Motor neuron (in vitro differentiated cells): ENCODE measurements at regions not wholly inside any gene's neighbourhood (a gene's known extent, or its start where the extent isn't known, plus 50 kb on each side); places are given as distances from the start of the nearest gene placed in this dataset.

Experiments used
- ATAC-seq, 8 experiments: fragments of 200-7000 bp; cut with Tn5 transposase; replicated peaks in 6 of 8; 2 replicates each; pipeline ENCODE4 v1.8.0; 2021; ENCODE audit warnings: mild to moderate bottlenecking in 8 of 8, moderate library complexity in 8 of 8
- H3K27ac ChIP-seq, 2 donors: fragments of 250-450 bp; sonication (Bioruptor Pico); 2 replicates each; pipeline ENCODE4 v1.9.0; 2021; ENCODE audit warnings: antibody characterized with exemption in 2 of 2, mild to moderate bottlenecking in 2 of 2, moderate library complexity in 1 of 2
- H3K4me1 ChIP-seq, 2 donors: fragments of 250-450 bp; sonication (Bioruptor Pico); replicated peaks in 1 of 2; 2 replicates each; pipeline ENCODE4 v1.6.1; 2021; ENCODE audit warnings: antibody characterized with exemption in 2 of 2, mild to moderate bottlenecking in 2 of 2, moderate library complexity in 1 of 2
- H3K4me3 ChIP-seq, 5 donors: fragments of 250-450 bp; sonication (Bioruptor Pico); 2 replicates each; pipeline ENCODE4 v1.9.0; 2021; ENCODE audit warnings: antibody characterized with exemption in 5 of 5, mild to moderate bottlenecking in 5 of 5, moderate library complexity in 4 of 5
- WGBS, 10 experiments: fragments of 450-650 bp; shearing (Covaris generic); methylation state at CpG; one replicate each; pipeline ENCODE4 v1.0.0; 2022; 5-methylcytosine and 5-hydroxymethylcytosine counted together
- in situ Hi-C, 9 experiments: fragments of 400-800 bp; cut with MboI; loops; one replicate each; pipeline ENCODE4 v1.15.0; 2021; ENCODE audit warnings: low sequenced_read_pairs in 9 of 9, low pct_unique_long_range_greater_than_20kb in 2 of 9; ENCODE audit not compliant: unreplicated experiment in 9 of 9

- no peak overlapping the region for H3K27ac ChIP-seq
- H3K4me3 ChIP-seq = no peak overlapping the region
- peaks cover 0 to 26% of the 10 kb centered on the region in 2 donors for H3K4me1 ChIP-seq
- 50 to 100% (median 88%) methylated on average over 1 of the region's 1 CpG; no CpG with 5 or more reads in 5 of the 10 experiments for WGBS, 10 experiments
- in situ Hi-C loops = loop anchor here in 1 of 9 experiments (25.0 kb wide), 1 partner anchor 670 kb away; the partner anchor contains the start of gene RND3
- no peak for ATAC-seq
These were observed 229.4 kb upstream of the MMADHC start for GRCh38 chr2:149816756-149817551.

GRCh38 chr2:149815941-149816340 lies 228.4 kb upstream of the MMADHC start:
- no peak for ATAC-seq
- in situ Hi-C loops = loop anchor here in 1 of 9 experiments (25.0 kb wide), 1 partner anchor 671 kb away; the partner anchor contains the start of gene RND3
- no peak overlapping the region for H3K27ac ChIP-seq
- WGBS, 10 experiments = 55 to 90% (median 80%) methylated on average over 1 of the region's 1 CpG; no CpG with 5 or more reads in 3 of the 10 experiments
- no peak overlapping the region for H3K4me3 ChIP-seq
- peaks cover 0 to 26% of the 10 kb centered on the region in 2 donors for H3K4me1 ChIP-seq

- ATAC-seq = peak in 5 of 8 experiments; percentile 50 to 76 (median 61)
- in situ Hi-C loops = loop anchor here in 1 of 9 experiments (25.0 kb wide), 1 partner anchor 672 kb away; the partner anchor contains the start of gene RND3
- WGBS, 10 experiments = 10 to 100% (median 60%) methylated on average over 1 to 3 of the region's 3 CpGs; no CpG with 5 or more reads in 1 of the 10 experiments
- no peak overlapping the region for H3K27ac ChIP-seq
- peaks cover 0 to 26% of the 10 kb centered on the region in 2 donors for H3K4me1 ChIP-seq
- no peak overlapping the region for H3K4me3 ChIP-seq
These were observed 227.3 kb upstream of the MMADHC start for GRCh38 chr2:149814901-149815300.

DNA sequence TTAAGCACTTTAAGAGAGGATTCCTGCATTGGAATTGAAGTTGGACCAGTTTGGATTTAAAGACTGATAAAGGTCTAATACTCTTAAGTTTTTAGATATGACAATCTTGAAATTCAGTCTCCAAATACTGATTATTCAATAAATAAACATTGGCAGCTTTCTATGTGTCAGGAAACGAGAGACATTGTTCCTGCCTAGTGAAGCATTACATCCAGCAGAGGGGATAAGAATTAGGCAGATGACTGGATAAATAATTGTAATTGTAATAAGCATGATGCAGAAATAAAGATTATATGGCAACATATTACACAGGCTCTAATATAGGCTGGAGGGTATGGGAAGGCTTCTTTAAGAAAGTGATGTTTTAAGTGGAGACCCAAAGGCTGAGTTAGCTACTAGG lies 226.5 kb upstream of the MMADHC start:
- Histone ChIP-seq H3K4me3 (no peak overlapping the region), H3K4me1 (peaks cover 0 to 26% of the 10 kb centered on the region in 2 donors), H3K27ac (no peak overlapping the region)
- 33 to 100% (median 89%) methylated on average over 1 of the region's 1 CpG; no CpG with 5 or more reads in 2 of the 10 experiments for whole genome bisulfite sequencing, 10 experiments
- in situ Hi-C loops = loop anchor here in 1 of 9 experiments (25.0 kb wide), 1 partner anchor 673 kb away; the partner anchor contains the start of gene RND3
- ATAC-seq = no peak

GRCh38 chr2:149808556-149808955 lies 221.0 kb upstream of the MMADHC start:
- peaks cover 4 to 22% of the 10 kb centered on the region in 2 donors for H3K4me1 ChIP-seq
- in situ Hi-C loops = loop anchor here in 1 of 9 experiments (25.0 kb wide), 1 partner anchor 679 kb away; the partner anchor contains the start of gene RND3
- WGBS, 10 experiments = 0 to 100% (median 81%) methylated on average over 1 to 2 of the region's 2 CpGs; no CpG with 5 or more reads in 2 of the 10 experiments
- H3K27ac ChIP-seq = no peak overlapping the region
- no peak overlapping the region for H3K4me3 ChIP-seq
- no peak for ATAC-seq

DNA sequence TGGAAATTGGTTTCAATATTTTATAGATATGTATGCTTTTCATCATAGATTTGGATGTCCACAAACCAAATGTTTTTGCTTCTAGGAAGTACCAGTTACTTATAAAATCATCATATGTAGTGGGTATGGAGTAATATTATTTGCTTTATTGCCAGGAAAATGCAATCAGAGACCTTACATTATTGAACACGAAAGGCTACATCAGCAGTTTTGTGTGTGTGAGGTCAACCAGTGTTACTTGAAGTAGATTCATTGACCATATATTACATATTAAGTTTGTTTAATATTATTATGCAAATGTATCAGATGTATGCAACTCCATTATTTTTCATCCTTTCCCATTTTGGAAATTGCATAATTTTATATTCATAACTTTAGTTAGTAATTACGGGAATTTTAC lies 219.1 kb upstream of the MMADHC start:
- no peak for ATAC-seq
- in situ Hi-C loops = loop anchor here in 1 of 9 experiments (25.0 kb wide), 1 partner anchor 681 kb away; the partner anchor contains the start of gene RND3
- WGBS, 10 experiments = 83 to 100% (median 100%) methylated on average over 1 to 2 of the region's 2 CpGs; no CpG with 5 or more reads in 1 of the 10 experiments

DNA sequence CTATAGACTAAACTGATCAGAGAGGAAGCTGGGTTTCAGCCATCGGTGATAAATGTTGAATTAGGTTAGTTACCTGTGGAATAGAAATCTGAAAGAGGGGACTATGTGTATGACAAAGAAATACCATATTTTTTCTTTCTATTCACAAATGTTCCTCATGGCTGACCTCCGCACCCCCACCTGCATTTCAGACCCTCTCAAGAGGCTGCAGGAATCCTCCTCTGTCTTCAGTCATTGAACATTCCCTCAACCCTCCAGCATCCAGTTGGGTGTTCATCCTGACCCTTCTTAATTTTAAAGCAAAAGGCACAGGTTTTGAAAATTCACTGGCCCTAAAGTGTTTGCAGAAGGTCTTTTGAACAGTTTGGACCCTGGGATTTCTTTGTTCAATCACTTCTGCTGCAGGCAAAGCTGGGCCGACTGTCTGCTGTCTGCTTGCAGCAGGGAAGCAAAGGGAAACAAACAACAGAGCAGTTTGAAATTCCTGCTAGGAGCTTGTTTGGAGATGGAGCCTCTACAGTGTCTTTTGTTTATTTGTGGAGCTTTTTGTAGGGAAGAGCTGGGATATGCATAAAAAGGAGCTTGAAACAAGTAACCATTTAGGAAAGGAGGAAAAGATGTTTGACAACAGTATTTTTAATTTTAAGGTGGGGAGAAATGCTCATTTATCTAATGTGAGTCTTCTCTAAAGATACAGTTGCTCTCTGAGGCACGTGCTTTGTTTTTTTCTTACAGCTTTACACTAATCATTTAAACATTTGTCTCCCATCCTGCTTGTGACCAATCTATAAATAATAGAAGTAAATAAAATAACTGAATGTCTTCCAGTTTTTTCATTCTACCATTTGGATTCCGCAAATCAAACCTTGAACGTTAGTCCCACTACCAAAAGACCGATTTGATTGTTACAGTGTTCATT lies 213.3 kb upstream of the MMADHC start:
- peak in 5 of 8 experiments; percentile 49 to 58 (median 51) for ATAC-seq
- Histone ChIP-seq H3K4me3 (no peak overlapping the region), H3K27ac (no peak overlapping the region), H3K4me1 (peaks cover 15 to 48% of the 10 kb centered on the region in 2 donors)
- WGBS, 10 experiments = 54 to 95% (median 69%) methylated on average over 2 to 7 of the region's 7 CpGs; no CpG with 5 or more reads in 1 of the 10 experiments
- in situ Hi-C loops = loop anchor here in 1 of 9 experiments (25.0 kb wide), 1 partner anchor 686 kb away; the partner anchor contains the start of gene RND3

More for the DNA sequence above, 219.1 kb upstream of the MMADHC start:
- Histone ChIP-seq H3K4me1 (peaks cover 4 to 22% of the 10 kb centered on the region in 2 donors), H3K27ac (no peak overlapping the region), H3K4me3 (no peak overlapping the region)

DNA sequence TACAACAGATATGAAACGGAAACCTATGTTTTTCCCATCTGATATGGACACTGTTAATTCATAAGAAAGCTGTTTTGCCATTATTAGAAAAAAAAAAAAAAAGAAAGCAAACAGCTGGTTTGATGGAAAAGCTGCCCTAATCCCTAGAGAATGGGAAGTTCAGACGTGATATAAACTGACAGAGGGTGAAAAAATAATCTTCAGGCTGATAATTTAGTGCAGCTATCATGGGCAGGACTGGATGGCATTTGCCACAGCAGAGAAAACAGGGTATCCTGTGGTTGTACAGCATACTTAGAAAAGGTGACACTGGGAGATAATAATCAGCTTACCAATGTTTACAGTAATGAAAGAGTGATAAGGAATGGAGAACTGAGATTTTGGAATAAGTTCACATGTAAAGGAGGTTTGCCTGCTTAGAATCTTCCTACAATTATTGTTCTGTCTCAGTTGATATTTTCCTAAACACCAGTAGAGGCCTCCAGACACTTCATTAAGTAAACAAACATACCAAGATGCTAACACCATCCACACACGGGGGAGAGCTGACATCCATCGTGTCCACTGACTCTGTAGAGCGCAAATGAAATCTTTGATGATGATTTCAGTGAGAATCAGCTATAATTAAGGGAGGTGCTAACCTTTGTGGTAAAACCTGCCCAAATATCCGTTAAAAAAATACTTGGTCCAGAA lies 211.6 kb upstream of the MMADHC start:
- ATAC-seq = peak; percentile 81 to 95 (median 92)
- in situ Hi-C loops = loop anchor here in 3 of 9 experiments (25.0 kb wide), 3 partner anchors 187 to 688 kb away; partner anchors contain the start of gene RND3 (in 1 of the 3)
- WGBS, 10 experiments = 0 to 62% (median 32%) methylated on average over 1 to 6 of the region's 6 CpGs
- Histone ChIP-seq H3K4me1 (peaks cover 12 to 32% of the 10 kb centered on the region in 2 donors), H3K4me3 (no peak overlapping the region), H3K27ac (no peak overlapping the region)

DNA sequence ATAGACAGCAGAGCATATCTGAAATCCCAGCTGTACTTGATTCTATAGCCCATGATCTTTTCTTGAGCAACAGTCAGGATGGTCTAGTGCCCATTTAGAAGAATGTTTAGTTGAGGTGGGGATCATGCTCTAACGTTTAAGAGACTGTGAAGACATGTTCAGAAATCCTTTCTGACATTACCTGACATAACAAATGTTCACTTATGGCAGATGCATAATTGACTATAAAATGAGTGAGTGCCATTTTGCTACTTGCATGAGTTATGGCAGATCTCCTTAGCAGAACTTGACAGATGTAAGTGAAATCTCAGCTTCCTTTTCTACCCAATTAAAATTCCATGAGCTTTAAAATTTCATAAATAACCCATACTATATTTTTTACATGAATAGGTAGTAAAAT lies 209.5 kb upstream of the MMADHC start:
- Histone ChIP-seq H3K27ac (no peak overlapping the region), H3K4me1 (peaks cover 12 to 32% of the 10 kb centered on the region in 2 donors), H3K4me3 (no peak overlapping the region)
- in situ Hi-C loops = loop anchor here in 3 of 9 experiments (25.0 kb wide), 3 partner anchors 185 to 690 kb away; partner anchors contain the start of gene RND3 (in 1 of the 3)
- ATAC-seq = no peak
- WGBS, 10 experiments = 50 to 91% (median 83%) methylated on average over 1 of the region's 1 CpG; no CpG with 5 or more reads in 4 of the 10 experiments

DNA sequence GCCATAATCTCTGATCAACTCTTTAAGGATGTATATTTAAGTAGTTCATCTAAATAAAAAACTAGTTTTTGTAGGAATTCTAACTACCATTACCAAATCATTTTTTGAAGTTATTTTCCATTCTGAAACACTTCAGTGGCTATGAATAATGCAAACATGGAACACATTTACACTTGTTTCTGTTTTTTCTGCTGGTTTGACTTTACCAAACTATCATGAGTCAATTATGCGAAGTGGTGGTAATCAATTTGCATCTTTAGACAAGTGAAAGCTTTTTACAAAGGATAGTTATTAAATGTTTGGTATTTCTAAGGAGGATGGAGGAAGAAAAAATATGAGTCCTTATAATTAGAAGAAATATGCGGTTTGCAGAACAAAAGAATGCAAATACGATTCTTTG lies 202.0 kb upstream of the MMADHC start:
- no peak overlapping the region for H3K27ac ChIP-seq
- in situ Hi-C loops = loop anchor here in 3 of 9 experiments (25.0 kb wide), 3 partner anchors 177 to 698 kb away; partner anchors contain the start of gene RND3 (in 1 of the 3)
- H3K4me1 ChIP-seq = no peaks in the 10 kb centered on the region
- 47 to 95% (median 83%) methylated on average over 3 of the region's 3 CpGs; no CpG with 5 or more reads in 1 of the 10 experiments for WGBS, 10 experiments
- ATAC-seq = peak in 2 of 8 experiments; percentile 64 to 82
- H3K4me3 ChIP-seq = no peak overlapping the region

GRCh38 chr2:149787206-149787605 lies 199.6 kb upstream of the MMADHC start:
- 17 to 80% (median 17%) methylated on average over 1 of the region's 1 CpG; no CpG with 5 or more reads in 7 of the 10 experiments for WGBS, 10 experiments
- Histone ChIP-seq H3K27ac (no peak overlapping the region), H3K4me3 (no peak overlapping the region), H3K4me1 (no peaks in the 10 kb centered on the region)
- peak in 2 of 8 experiments; percentile 31 to 40 for ATAC-seq
- in situ Hi-C loops = loop anchor here in 3 of 9 experiments (25.0 kb wide), 3 partner anchors 175 to 700 kb away; partner anchors contain the start of gene RND3 (in 1 of the 3)
